ENCODE measurements at regions not wholly inside any gene's neighbourhood (a gene's known extent, or its start where the extent isn't known, plus 50 kb on each side); places are given as distances from the start of the nearest gene placed in this dataset.

DNA sequence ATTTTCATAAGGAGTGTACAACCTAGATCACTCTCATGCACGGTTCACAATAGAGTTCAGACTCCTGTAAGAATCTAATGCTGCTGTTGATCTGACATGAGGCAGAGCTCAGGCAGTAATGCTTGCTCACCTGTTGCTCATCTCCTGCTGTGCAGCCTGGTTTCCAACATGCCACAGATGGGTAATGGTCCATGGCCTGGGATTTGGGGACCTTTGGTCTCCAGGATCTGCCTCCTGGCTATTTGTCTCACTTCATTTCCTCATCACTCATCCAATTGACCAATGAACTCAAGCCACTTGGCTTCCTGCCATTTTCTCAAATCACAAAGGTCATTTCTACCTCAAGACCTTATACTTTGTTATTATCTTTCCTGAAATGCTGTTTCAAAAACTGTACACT lies 786.1 kb downstream of the ANKRD7 start:
- dilution Hi-C loops (cut with MboI; ENCODE audit: extremely low pct_ligation_motif_present, low sequenced_read_pairs): no loop called here
- H2AFZ ChIP-seq (ENCODE audit: control insufficient read depth, low read length): no peak overlapping the region

DNA sequence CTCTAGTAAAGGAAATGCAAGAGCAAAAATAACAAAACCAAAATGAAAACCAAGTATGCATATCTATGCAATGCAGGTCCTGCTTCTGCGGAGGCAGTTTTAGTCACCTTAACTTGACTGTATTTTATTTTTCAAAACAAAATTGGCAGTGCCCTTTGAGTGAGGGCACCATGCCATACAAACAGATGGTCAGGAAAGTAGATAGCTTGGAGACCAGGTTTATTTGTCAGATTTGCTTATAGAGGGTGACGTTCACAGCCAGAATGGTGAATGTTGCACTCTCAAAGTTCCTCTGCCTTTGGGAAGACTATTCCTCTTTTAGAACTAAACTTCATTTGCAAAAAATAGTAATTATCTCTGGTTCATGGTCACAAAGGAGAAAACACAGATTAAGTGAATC lies 801.9 kb downstream of the ANKRD7 start:
- FAIRE-seq (no peak), DNase-seq (ENCODE audit: low read depth, low spot score) (no peak)
- Histone ChIP-seq H3K27ac (ENCODE audit: control insufficient read depth, insufficient read depth, low read length) (no peak overlapping the region), H3K4me3 (ENCODE audit: control insufficient read depth in 2 of 3, extremely low read depth in 1 of 3, insufficient read depth in 2 of 3, low read depth in 1 of 3, low read length in 3 of 3) (no peak overlapping the region), H3K36me3 (ENCODE audit: control insufficient read depth in 2 of 2, extremely low read depth in 1 of 2, insufficient read depth in 2 of 2, low read length in 2 of 2) (no peaks in the 10 kb centered on the region), H3K9me3 (ENCODE audit: control insufficient read depth, low read depth, low read length) (no peaks in the 10 kb centered on the region), H2AFZ (ENCODE audit: control insufficient read depth, low read length) (no peak overlapping the region), H3K79me2 (ENCODE audit: control insufficient read depth, insufficient read depth, low read length) (no peaks in the 10 kb centered on the region), H3K27me3 (ENCODE audit: control insufficient read depth, extremely low read depth, insufficient read depth, low read length) (no peaks in the 10 kb centered on the region), H3K4me1 (ENCODE audit: control insufficient read depth, extremely low read depth, insufficient read depth, low read length) (no peaks in the 10 kb centered on the region), H3K9ac (ENCODE audit: control insufficient read depth, extremely low read depth, insufficient read depth, low read length) (no peak overlapping the region), H3K9me1 (ENCODE audit: control insufficient read depth, extremely low read depth, insufficient read depth, low read length) (no peaks in the 10 kb centered on the region), H3K4me2 (ENCODE audit: control insufficient read depth, extremely low read depth, insufficient read depth, low read depth, low read length) (no peak overlapping the region), H4K20me1 (ENCODE audit: control insufficient read depth, extremely low read depth, insufficient read depth, low read length) (no peaks in the 10 kb centered on the region)
- dilution Hi-C loops (cut with MboI; ENCODE audit: extremely low pct_ligation_motif_present, low sequenced_read_pairs): no loop called here
- TF ChIP-seq CTCF (optimal IDR thresholded peaks at IDR 0.05 in 1 of 3, IDR thresholded peaks at IDR 0.05 in 1 of 3, conservative IDR thresholded peaks at IDR 0.05 in 1 of 3; ENCODE audit: extremely low read depth in 1 of 3, insufficient read depth in 2 of 3, low read length in 3 of 3) (no peak), EZH2 (IDR thresholded peaks at IDR 0.05; ENCODE audit: low read length) (no peak)

More for the DNA sequence above, 786.1 kb downstream of the ANKRD7 start:
- Histone ChIP-seq H3K9ac (ENCODE audit: control insufficient read depth, extremely low read depth, insufficient read depth, low read length) (no peak overlapping the region), H3K36me3 (ENCODE audit: control insufficient read depth in 2 of 2, extremely low read depth in 1 of 2, insufficient read depth in 2 of 2, low read length in 2 of 2) (no peaks in the 10 kb centered on the region), H3K9me1 (ENCODE audit: control insufficient read depth, extremely low read depth, insufficient read depth, low read length) (no peaks in the 10 kb centered on the region), H3K27ac (ENCODE audit: control insufficient read depth, insufficient read depth, low read length) (no peak overlapping the region), H3K4me2 (ENCODE audit: control insufficient read depth, extremely low read depth, insufficient read depth, low read depth, low read length) (no peak overlapping the region), H3K4me3 (ENCODE audit: control insufficient read depth in 2 of 3, extremely low read depth in 1 of 3, insufficient read depth in 2 of 3, low read depth in 1 of 3, low read length in 3 of 3) (no peak overlapping the region), H4K20me1 (ENCODE audit: control insufficient read depth, extremely low read depth, insufficient read depth, low read length) (no peaks in the 10 kb centered on the region), H3K79me2 (ENCODE audit: control insufficient read depth, insufficient read depth, low read length) (no peaks in the 10 kb centered on the region), H3K27me3 (ENCODE audit: control insufficient read depth, extremely low read depth, insufficient read depth, low read length) (no peaks in the 10 kb centered on the region), H3K9me3 (ENCODE audit: control insufficient read depth, low read depth, low read length) (no peaks in the 10 kb centered on the region), H3K4me1 (ENCODE audit: control insufficient read depth, extremely low read depth, insufficient read depth, low read length) (no peaks in the 10 kb centered on the region)
- no peak for TF ChIP-seq EZH2 (IDR thresholded peaks at IDR 0.05; ENCODE audit: low read length)
- no peak for TF ChIP-seq CTCF (optimal IDR thresholded peaks at IDR 0.05 in 1 of 3, IDR thresholded peaks at IDR 0.05 in 1 of 3, conservative IDR thresholded peaks at IDR 0.05 in 1 of 3; ENCODE audit: extremely low read depth in 1 of 3, insufficient read depth in 2 of 3, low read length in 3 of 3)
- DNase-seq (ENCODE audit: low read depth, low spot score) (no peak), FAIRE-seq (no peak)

Data from keratinocyte (primary cell).